HG02973 (cell line): ENCODE measurements at regions not wholly inside any gene's neighbourhood (a gene's known extent, or its start where the extent isn't known, plus 50 kb on each side); places are given as distances from the start of the nearest gene placed in this dataset.
"Not testable (repeated sequence)": the region's sequence is repeated elsewhere in the genome, so short reads cannot be mapped to it uniquely, and the experiment has no call there.

ENCODE experiments used
- ATAC-seq: cut with Tn5 transposase; IDR thresholded peaks from one replicate; pipeline ENCODE4 v1.9.1; 2021; ENCODE audit warnings: moderate library complexity; ENCODE audit not compliant: unreplicated experiment

GRCh38 chr1:90357995-90358394, 359.1 kb downstream of the BARHL2 start:
- ATAC-seq, result peak; percentile 71

GRCh38 chr1:90356991-90357390, 360.1 kb downstream of the BARHL2 start:
- no peak for ATAC-seq

GRCh38 chr1:90356101-90356500, 361.0 kb downstream of the BARHL2 start:
- ATAC-seq, result no peak

GRCh38 chr1:90354704-90355103, 359.8 kb downstream of the ZNF326 start:
- ATAC-seq, result no peak

GRCh38 chr1:90351019-90351418, 356.1 kb downstream of the ZNF326 start:
- ATAC-seq, result no peak

GRCh38 chr1:90349510-90349909, 354.6 kb downstream of the ZNF326 start:
- no peak for ATAC-seq

- ATAC-seq, result no peak
Measured at GRCh38 chr1:90348934-90349333, 354.0 kb downstream of the ZNF326 start.

GRCh38 chr1:90348459-90348858, 353.5 kb downstream of the ZNF326 start:
- ATAC-seq, result not testable (repeated sequence)

- no peak for ATAC-seq
Measured at GRCh38 chr1:90347366-90347765, 352.5 kb downstream of the ZNF326 start.

- ATAC-seq, result no peak
Measured at GRCh38 chr1:90346757-90347156, 351.8 kb downstream of the ZNF326 start.

- no peak for ATAC-seq
Measured at GRCh38 chr1:90346349-90346748, 351.4 kb downstream of the ZNF326 start.

GRCh38 chr1:90344963-90345730, 350.2 kb downstream of the ZNF326 start:
- no peak for ATAC-seq

- no peak for ATAC-seq
Measured at GRCh38 chr1:90341516-90341915, 346.6 kb downstream of the ZNF326 start.

GRCh38 chr1:90340606-90341005, 345.7 kb downstream of the ZNF326 start:
- no peak for ATAC-seq

- no peak for ATAC-seq
Measured at GRCh38 chr1:90339811-90340210, 344.9 kb downstream of the ZNF326 start.

- no peak for ATAC-seq
Measured at GRCh38 chr1:90336552-90337324, 341.8 kb downstream of the ZNF326 start.

- no peak for ATAC-seq
Measured at GRCh38 chr1:90335558-90335957, 340.6 kb downstream of the ZNF326 start.

GRCh38 chr1:90334137-90334536, 339.2 kb downstream of the ZNF326 start:
- no peak for ATAC-seq

GRCh38 chr1:90325168-90325567, 330.3 kb downstream of the ZNF326 start:
- no peak for ATAC-seq

- ATAC-seq, result no peak
Measured at GRCh38 chr1:90322186-90322585, 327.3 kb downstream of the ZNF326 start.

- no peak for ATAC-seq
Measured at GRCh38 chr1:90319918-90320317, 325.0 kb downstream of the ZNF326 start.

GRCh38 chr1:90318431-90318830, 323.5 kb downstream of the ZNF326 start:
- ATAC-seq, result no peak
